ENCODE measurements at regions not wholly inside any gene's neighbourhood (a gene's known extent, or its start where the extent isn't known, plus 50 kb on each side); places are given as distances from the start of the nearest gene placed in this dataset.

DNA sequence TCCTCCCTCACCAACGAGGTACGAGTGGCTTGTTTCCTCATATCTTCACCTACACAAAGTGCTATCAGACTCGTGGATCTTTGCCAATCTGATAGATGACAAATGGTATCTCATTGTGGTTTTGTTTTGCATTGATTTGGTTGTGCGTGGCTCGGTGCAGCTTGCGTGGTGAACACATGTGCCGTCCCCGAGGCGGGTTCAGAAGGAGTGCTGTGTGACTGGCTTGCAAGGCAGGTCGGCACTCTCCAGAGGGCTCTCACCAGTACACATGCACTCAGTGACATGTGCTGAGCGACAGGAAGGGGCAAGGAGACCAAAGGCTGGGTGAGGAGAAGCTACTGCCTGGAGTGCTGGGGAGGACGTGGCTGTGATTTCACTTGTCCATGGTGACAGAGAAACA is 95.3 kb upstream of the PITX1 start:
- TF ChIP-seq TAF1 (IDR thresholded peaks at IDR 0.05; ENCODE audit: borderline replicate concordance, insufficient read depth, low read length) = no peak
- no peak for TF ChIP-seq POLR2AphosphoS5 (IDR thresholded peaks at IDR 0.05; ENCODE audit: low read depth, low read length)
